Stomach (tissue), 4 donors: ENCODE measurements at regions not wholly inside any gene's neighbourhood (a gene's known extent, or its start where the extent isn't known, plus 50 kb on each side); places are given as distances from the start of the nearest gene placed in this dataset.

Experiments used
- EP300 ChIP-seq: sonication (generic); formaldehyde crosslinking; IDR thresholded peaks from one replicate; pipeline ENCODE4 v1.6.1; 2017; ENCODE audit warnings: antibody characterized with exemption
- POLR2A ChIP-seq, 4 donors: fragments of 450-650 bp; IDR thresholded peaks; one replicate each; pipeline ENCODE4 v1.6.1; 2016; ENCODE audit warnings: antibody characterized with exemption in 4 of 4, control low read depth in 2 of 4, mild to moderate bottlenecking in 1 of 4, moderate library complexity in 1 of 4
- POLR2AphosphoS5 ChIP-seq, 3 donors: sonication (generic); formaldehyde crosslinking; IDR thresholded peaks; one replicate each; pipeline ENCODE4 v1.6.1; 2016; ENCODE audit warnings: antibody characterized with exemption in 3 of 3
- TF ChIP-seq, protein P1 (sequence below), 7 experiments: fragments of 450-650 bp in 4 of 7; fragments of 200-600 bp in 3 of 7; sonication (generic) in 3 of 7; IDR thresholded peaks; one replicate each; pipeline ENCODE4 v1.5.1; 2016 to 2019; ENCODE audit warnings: antibody characterized with exemption in 7 of 7, control low read depth in 2 of 7, mild to moderate bottlenecking in 1 of 7

DNA sequence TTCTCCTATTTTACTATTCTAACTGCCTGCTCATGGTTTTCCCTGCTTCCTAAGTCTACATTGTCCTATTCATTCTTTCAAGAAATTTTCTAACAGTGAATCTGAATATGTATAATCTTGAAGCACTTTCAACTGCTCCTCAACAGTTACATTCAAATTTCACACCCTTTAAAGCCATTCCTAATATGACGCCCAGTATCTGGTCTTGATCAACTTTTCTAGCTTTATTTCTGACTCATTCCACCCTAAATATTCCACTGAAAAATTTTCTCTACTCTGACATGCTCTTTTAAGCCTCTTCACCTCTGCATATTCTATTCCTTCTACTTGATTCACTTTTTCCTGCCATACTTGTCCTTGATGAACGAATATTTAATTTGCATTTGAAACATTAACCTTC, 1893.9 kb upstream of the PIK3C3 start:
- TF ChIP-seq, protein P1, sequence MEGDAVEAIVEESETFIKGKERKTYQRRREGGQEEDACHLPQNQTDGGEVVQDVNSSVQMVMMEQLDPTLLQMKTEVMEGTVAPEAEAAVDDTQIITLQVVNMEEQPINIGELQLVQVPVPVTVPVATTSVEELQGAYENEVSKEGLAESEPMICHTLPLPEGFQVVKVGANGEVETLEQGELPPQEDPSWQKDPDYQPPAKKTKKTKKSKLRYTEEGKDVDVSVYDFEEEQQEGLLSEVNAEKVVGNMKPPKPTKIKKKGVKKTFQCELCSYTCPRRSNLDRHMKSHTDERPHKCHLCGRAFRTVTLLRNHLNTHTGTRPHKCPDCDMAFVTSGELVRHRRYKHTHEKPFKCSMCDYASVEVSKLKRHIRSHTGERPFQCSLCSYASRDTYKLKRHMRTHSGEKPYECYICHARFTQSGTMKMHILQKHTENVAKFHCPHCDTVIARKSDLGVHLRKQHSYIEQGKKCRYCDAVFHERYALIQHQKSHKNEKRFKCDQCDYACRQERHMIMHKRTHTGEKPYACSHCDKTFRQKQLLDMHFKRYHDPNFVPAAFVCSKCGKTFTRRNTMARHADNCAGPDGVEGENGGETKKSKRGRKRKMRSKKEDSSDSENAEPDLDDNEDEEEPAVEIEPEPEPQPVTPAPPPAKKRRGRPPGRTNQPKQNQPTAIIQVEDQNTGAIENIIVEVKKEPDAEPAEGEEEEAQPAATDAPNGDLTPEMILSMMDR (IDR thresholded peaks at IDR 0.05) = no peak
- TF ChIP-seq POLR2AphosphoS5 (IDR thresholded peaks at IDR 0.05) = no peak
- TF ChIP-seq EP300 = no peak
- no peak for TF ChIP-seq POLR2A (IDR thresholded peaks at IDR 0.05)
